Mesendoderm (in vitro differentiated cells): ENCODE measurements at regions not wholly inside any gene's neighbourhood (a gene's known extent, or its start where the extent isn't known, plus 50 kb on each side); places are given as distances from the start of the nearest gene placed in this dataset.

Source experiments
- DNase-seq: peaks from one replicate; pipeline ENCODE4 v3.0.0; 2013
- H2AK5ac ChIP-seq: 2 replicates; pipeline ENCODE4 v1.6.1; 2013; ENCODE audit warnings: low read length, inconsistent platforms
- H2BK120ac ChIP-seq: 2 replicates; pipeline ENCODE4 v1.6.1; 2013; ENCODE audit warnings: low read depth, mild to moderate bottlenecking, low read length, moderate library complexity, mixed read lengths
- H2BK15ac ChIP-seq: replicated peaks from 2 replicates; pipeline ENCODE4 v1.6.1; 2013; ENCODE audit warnings: low read depth, mild to moderate bottlenecking, moderate library complexity
- H2BK5ac ChIP-seq: 2 replicates; pipeline ENCODE4 v1.6.1; 2013; ENCODE audit warnings: low read length, inconsistent platforms
- H3K18ac ChIP-seq: 2 replicates; pipeline ENCODE4 v1.6.1; 2013; ENCODE audit warnings: mild to moderate bottlenecking, low read length, mixed read lengths
- H3K23ac ChIP-seq: one replicate; pipeline ENCODE4 v1.6.1; 2013; ENCODE audit warnings: low read length
- H3K27ac ChIP-seq: 2 replicates; pipeline ENCODE4 v1.5.1; 2013; ENCODE audit warnings: low read depth, mild to moderate bottlenecking, inconsistent platforms, low read length, moderate library complexity
- H3K27me3 ChIP-seq: 2 replicates; pipeline ENCODE4 v1.6.1; 2013; ENCODE audit warnings: low read length, control low read depth, mild to moderate bottlenecking, inconsistent platforms; ENCODE audit not compliant: insufficient read depth, poor library complexity
- H3K36me3 ChIP-seq: 2 replicates; pipeline ENCODE4 v1.6.1; 2013; ENCODE audit warnings: low read length, inconsistent platforms; ENCODE audit not compliant: control insufficient read depth, insufficient read depth
- H3K4ac ChIP-seq: one replicate; pipeline ENCODE4 v1.6.1; 2013; ENCODE audit warnings: low read depth, mild to moderate bottlenecking, low read length, moderate library complexity
- H3K4me1 ChIP-seq: 2 replicates; pipeline ENCODE4 v1.6.1; 2013; ENCODE audit warnings: low read depth, low read length, inconsistent platforms; ENCODE audit not compliant: control insufficient read depth
- H3K4me2 ChIP-seq: 2 replicates; pipeline ENCODE4 v1.6.1; 2013; ENCODE audit warnings: low read length
- H3K4me3 ChIP-seq: 2 replicates; pipeline ENCODE4 v1.5.1; 2013; ENCODE audit warnings: mild to moderate bottlenecking, low read length
- H3K56ac ChIP-seq: one replicate; pipeline ENCODE4 v1.6.1; 2013; ENCODE audit warnings: low read length
- H3K79me1 ChIP-seq: 2 replicates; pipeline ENCODE4 v1.6.1; 2013; ENCODE audit warnings: low read length, inconsistent platforms
- H3K79me2 ChIP-seq: 2 replicates; pipeline ENCODE4 v1.6.1; 2013; ENCODE audit warnings: mild to moderate bottlenecking, low read length; ENCODE audit not compliant: control insufficient read depth, insufficient read depth
- H3K9ac ChIP-seq: 2 replicates; pipeline ENCODE4 v1.6.1; 2013; ENCODE audit warnings: low read length, inconsistent platforms
- H4K5ac ChIP-seq: one replicate; pipeline ENCODE4 v1.6.1; 2013; ENCODE audit warnings: low read length
- H4K8ac ChIP-seq: one replicate; pipeline ENCODE4 v1.6.1; 2013; ENCODE audit warnings: low read depth, mild to moderate bottlenecking, control low read depth, low read length, moderate library complexity
- WGBS: extraction: QIAGEN DNeasy Blood & Tissue Kit; methylation state at CpG from one replicate; pipeline ENCODE4 v1.1.7; 2013; ENCODE audit warnings: low lambda C conversion rate, missing lambda C conversion rate; ENCODE audit not compliant: insufficient coverage; ENCODE audit errors: extremely low coverage; 5-methylcytosine and 5-hydroxymethylcytosine counted together

DNA sequence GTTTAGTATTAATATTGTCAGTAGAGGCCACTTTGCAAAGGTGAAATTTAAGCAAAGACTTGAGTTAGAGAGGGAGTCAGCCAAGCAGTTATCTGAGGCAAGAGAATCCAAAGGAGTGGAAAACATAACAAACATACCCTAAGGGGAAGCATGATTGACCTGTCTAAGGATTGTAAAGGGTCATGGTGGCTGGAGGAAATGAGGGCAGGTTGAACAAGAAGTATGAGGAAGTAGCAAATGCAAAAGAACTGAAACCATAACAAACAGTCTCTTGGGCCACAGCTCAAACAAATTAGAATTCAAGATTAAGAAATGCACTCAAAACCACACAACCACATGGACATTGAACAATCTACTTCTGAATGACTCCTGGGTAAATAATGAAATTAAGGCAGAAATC lies 103.2 kb downstream of the FBXO5 start:
- Histone ChIP-seq H3K4me3 (no peak overlapping the region), H4K5ac (no peak overlapping the region)

DNA sequence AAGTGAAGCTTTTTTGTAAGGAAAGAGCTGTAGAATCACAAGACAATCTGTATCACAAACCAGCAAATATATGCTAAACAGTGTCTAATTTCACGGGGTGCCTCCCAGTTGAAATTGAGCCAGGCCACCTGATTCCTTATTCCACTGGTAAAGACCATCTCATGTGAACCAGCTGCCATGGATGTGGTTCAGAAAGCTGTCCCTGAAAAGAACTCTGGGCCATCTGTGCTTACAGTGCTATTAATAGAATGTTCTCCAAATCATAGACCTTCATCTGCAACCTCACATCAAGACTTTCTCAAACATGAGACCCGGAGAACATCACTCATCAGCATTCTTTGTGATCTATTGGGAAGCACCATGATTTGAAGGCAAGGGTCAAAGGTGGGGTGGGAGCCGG lies 89.7 kb downstream of the FBXO5 start:
- Histone ChIP-seq H3K79me1 (no peaks in the 10 kb centered on the region), H3K27me3 (no peaks in the 10 kb centered on the region), H3K18ac (no peak overlapping the region), H2BK5ac (no peak overlapping the region), H3K9ac (no peak overlapping the region), H3K4ac (no peak overlapping the region), H3K36me3 (no peaks in the 10 kb centered on the region), H4K5ac (no peak overlapping the region), H2BK120ac (no peak overlapping the region), H3K4me3 (no peak overlapping the region), H3K4me1 (no peaks in the 10 kb centered on the region), H3K27ac (no peak overlapping the region), H3K79me2 (no peaks in the 10 kb centered on the region), H3K23ac (no peak overlapping the region), H3K56ac (no peak overlapping the region), H2BK15ac (no peak overlapping the region), H4K8ac (no peak overlapping the region), H2AK5ac (no peak overlapping the region), H3K4me2 (no peak overlapping the region)
- no CpG with 5 or more reads among the region's 3 CpGs for WGBS
- no peak for DNase-seq

More for the DNA sequence above, 103.2 kb downstream of the FBXO5 start:
- no peaks in the 10 kb centered on the region for H3K79me1 ChIP-seq
- no peaks in the 10 kb centered on the region for H3K27me3 ChIP-seq
- H2BK120ac ChIP-seq = no peak overlapping the region
- H4K8ac ChIP-seq = no peak overlapping the region
- H3K23ac ChIP-seq = no peak overlapping the region
- no peaks in the 10 kb centered on the region for H3K79me2 ChIP-seq
- H3K4ac ChIP-seq = no peak overlapping the region
- no peaks in the 10 kb centered on the region for H3K36me3 ChIP-seq
- H3K4me2 ChIP-seq = no peak overlapping the region
- no peaks in the 10 kb centered on the region for H3K4me1 ChIP-seq
- no peak overlapping the region for H3K18ac ChIP-seq
- H3K56ac ChIP-seq = no peak overlapping the region
- no peak overlapping the region for H2BK15ac ChIP-seq
- DNase-seq = no peak
- H2AK5ac ChIP-seq = no peak overlapping the region
- H3K9ac ChIP-seq = no peak overlapping the region
- no peak overlapping the region for H2BK5ac ChIP-seq
- H3K27ac ChIP-seq = no peak overlapping the region

DNA sequence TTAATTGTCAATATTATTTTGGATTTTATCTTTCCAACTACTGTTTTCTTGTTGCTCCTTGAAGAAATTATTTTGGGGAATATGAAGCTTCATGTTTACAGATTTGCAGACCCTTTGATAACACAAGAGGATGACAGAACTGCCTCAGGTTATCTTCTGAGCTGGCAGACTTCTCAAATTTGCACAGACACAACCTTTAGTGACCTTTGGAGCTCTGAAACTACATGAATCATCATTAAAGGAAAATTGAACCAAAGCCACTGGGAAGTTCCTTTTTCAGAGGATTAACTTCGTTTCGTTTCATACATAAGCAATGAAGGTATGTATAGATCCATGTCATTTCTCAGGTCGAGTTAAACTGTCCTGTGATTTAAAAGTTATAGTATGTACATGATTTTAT lies 85.9 kb downstream of the FBXO5 start:
- DNase-seq = no peak
- H3K27ac ChIP-seq = no peak overlapping the region
- H3K27me3 ChIP-seq = no peaks in the 10 kb centered on the region
- H3K4me1 ChIP-seq = no peaks in the 10 kb centered on the region
- H3K79me1 ChIP-seq = no peaks in the 10 kb centered on the region
- no peak overlapping the region for H3K4ac ChIP-seq
- no peak overlapping the region for H3K56ac ChIP-seq
- no peak overlapping the region for H3K23ac ChIP-seq
- H4K5ac ChIP-seq = no peak overlapping the region
- H2BK120ac ChIP-seq = no peak overlapping the region
- no CpG with 5 or more reads among the region's 3 CpGs for WGBS
- H3K9ac ChIP-seq = no peak overlapping the region
- no peaks in the 10 kb centered on the region for H3K36me3 ChIP-seq
- H3K4me2 ChIP-seq = no peak overlapping the region
- no peak overlapping the region for H3K4me3 ChIP-seq
- no peak overlapping the region for H4K8ac ChIP-seq
- no peaks in the 10 kb centered on the region for H3K79me2 ChIP-seq
- H2BK5ac ChIP-seq = no peak overlapping the region
- no peak overlapping the region for H3K18ac ChIP-seq
- no peak overlapping the region for H2BK15ac ChIP-seq
- H2AK5ac ChIP-seq = no peak overlapping the region

DNA sequence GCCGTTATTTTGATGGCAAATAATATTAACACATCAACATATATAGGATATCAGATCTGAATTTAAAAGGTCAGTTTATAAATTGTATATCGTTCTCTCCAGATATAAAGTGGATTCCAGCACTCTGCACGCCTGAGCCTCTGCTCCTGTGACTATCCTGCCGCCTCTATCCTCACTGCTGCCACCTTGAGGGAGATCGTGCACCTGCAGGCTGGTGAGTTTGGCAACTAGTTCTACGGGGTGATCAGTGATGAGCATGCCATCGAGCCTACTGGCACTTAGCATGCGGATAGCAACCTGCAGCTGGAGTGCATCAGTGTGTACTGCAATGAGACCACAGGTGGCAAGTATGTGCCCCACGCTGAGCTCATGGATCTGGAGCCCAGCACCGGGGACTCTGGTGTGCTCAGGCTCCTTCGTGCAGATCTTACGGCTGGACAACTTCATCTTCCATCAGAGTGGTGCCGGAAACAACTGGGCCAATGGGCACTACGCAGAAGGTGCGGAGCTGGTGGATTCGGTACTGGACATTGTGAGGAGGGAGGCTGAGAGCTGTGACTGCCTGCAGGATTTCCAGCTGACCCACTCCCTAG lies 84.9 kb downstream of the FBXO5 start:
- no peak overlapping the region for H2AK5ac ChIP-seq
- H3K4me1 ChIP-seq = no peaks in the 10 kb centered on the region
- no peak overlapping the region for H3K23ac ChIP-seq
- H2BK5ac ChIP-seq = no peak overlapping the region
- H3K36me3 ChIP-seq = no peaks in the 10 kb centered on the region
- WGBS = no CpG with 5 or more reads among the region's 16 CpGs
- no peaks in the 10 kb centered on the region for H3K79me2 ChIP-seq
- no peaks in the 10 kb centered on the region for H3K27me3 ChIP-seq
- no peak overlapping the region for H3K56ac ChIP-seq
- H3K9ac ChIP-seq = no peak overlapping the region
- H2BK15ac ChIP-seq = no peak overlapping the region
- no peak overlapping the region for H3K27ac ChIP-seq
- H4K5ac ChIP-seq = no peak overlapping the region
- no peak overlapping the region for H3K18ac ChIP-seq
- no peak overlapping the region for H3K4ac ChIP-seq
- no peak overlapping the region for H3K4me2 ChIP-seq
- H3K4me3 ChIP-seq = no peak overlapping the region
- no peak overlapping the region for H4K8ac ChIP-seq
- no peak overlapping the region for H2BK120ac ChIP-seq
- peak; percentile 77 for DNase-seq
- no peaks in the 10 kb centered on the region for H3K79me1 ChIP-seq

DNA sequence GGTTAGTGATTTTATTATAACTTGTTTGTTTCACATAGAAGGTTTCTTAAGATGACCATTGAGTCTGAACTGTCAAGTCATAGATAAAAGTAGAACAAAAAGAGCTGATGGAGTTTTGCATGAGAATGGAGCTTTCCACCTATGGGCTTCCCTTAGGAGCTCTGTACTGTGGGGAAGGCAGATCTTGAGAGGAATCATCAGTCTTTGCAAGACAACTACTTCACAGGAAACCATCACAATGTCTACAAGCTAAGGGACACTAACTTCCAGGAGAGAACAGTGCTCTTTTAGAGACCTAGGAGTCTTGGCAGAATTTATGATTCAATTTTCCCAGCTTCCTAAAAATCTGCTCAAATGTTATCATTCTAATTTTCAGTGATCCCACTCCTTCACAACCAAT lies 78.2 kb downstream of the FBXO5 start:
- no peaks in the 10 kb centered on the region for H3K27me3 ChIP-seq
- no peak overlapping the region for H3K9ac ChIP-seq
- H2BK120ac ChIP-seq = no peak overlapping the region
- no peaks in the 10 kb centered on the region for H3K79me1 ChIP-seq
- H3K56ac ChIP-seq = no peak overlapping the region
- H3K4ac ChIP-seq = no peak overlapping the region
- no peak overlapping the region for H3K23ac ChIP-seq
- DNase-seq = no peak
- H3K4me3 ChIP-seq = no peak overlapping the region
- no peaks in the 10 kb centered on the region for H3K36me3 ChIP-seq
- no peaks in the 10 kb centered on the region for H3K79me2 ChIP-seq
- H4K8ac ChIP-seq = no peak overlapping the region
- H3K27ac ChIP-seq = no peak overlapping the region
- no peak overlapping the region for H4K5ac ChIP-seq
- no peak overlapping the region for H2BK15ac ChIP-seq
- H2AK5ac ChIP-seq = no peak overlapping the region
- H3K4me1 ChIP-seq = no peaks in the 10 kb centered on the region
- H2BK5ac ChIP-seq = no peak overlapping the region
- H3K18ac ChIP-seq = no peak overlapping the region
- no peak overlapping the region for H3K4me2 ChIP-seq

DNA sequence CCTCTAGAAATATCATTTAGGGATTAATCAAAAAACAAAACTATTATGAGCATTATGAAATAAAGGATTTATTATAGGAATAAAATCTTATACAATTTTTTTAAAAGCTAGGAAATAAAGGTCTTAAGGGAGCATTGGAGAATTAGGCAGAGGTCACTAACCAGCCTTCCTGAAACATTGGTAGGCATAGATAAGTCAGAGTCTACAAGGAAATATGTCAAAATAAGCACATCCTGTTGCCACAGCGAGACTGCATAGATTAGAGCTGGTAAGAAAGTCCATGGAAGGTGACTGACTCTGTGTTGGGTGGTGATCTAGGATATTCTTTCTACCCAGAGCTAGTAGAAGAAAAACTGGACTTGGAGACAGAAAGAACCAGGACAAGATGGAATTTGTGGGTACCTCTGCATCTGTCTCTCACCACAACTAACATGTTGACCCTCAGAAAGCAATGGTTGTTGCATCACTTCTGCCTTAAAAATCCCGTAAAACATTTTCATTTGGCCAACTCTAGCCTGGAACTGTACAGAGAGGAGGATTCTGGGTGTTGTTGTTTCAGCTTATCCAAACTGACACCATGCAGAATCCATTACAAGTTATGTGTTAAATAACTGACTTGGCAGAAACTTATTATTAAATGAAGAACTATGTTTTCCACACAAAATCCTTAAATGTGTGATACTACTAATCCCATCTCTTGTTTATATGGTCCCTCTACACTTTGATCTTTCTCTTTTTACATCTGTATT lies 77.1 kb downstream of the FBXO5 start:
- Histone ChIP-seq H3K4me3 (no peak overlapping the region), H3K27me3 (no peaks in the 10 kb centered on the region)

More for the DNA sequence above, 77.1 kb downstream of the FBXO5 start:
- no peak for DNase-seq
- Histone ChIP-seq H3K9ac (no peak overlapping the region), H3K4me2 (no peak overlapping the region), H3K18ac (no peak overlapping the region), H3K4ac (no peak overlapping the region), H3K56ac (no peak overlapping the region), H3K36me3 (no peaks in the 10 kb centered on the region), H2BK5ac (no peak overlapping the region), H2BK120ac (no peak overlapping the region), H4K5ac (no peak overlapping the region), H2AK5ac (no peak overlapping the region), H3K4me1 (no peaks in the 10 kb centered on the region), H3K27ac (no peak overlapping the region), H4K8ac (no peak overlapping the region), H3K79me2 (no peaks in the 10 kb centered on the region), H3K79me1 (no peaks in the 10 kb centered on the region), H2BK15ac (no peak overlapping the region), H3K23ac (no peak overlapping the region)
- no CpG with 5 or more reads among the region's 2 CpGs for WGBS
